ENCODE measurements at regions not wholly inside any gene's neighbourhood (a gene's known extent, or its start where the extent isn't known, plus 50 kb on each side); places are given as distances from the start of the nearest gene placed in this dataset.

GRCh38 chr13:90535421-90535820 is 812.1 kb upstream of the MIR17HG start (continued):
- no peak for TF ChIP-seq REST (IDR thresholded peaks at IDR 0.05)
- TF ChIP-seq JUND (IDR thresholded peaks at IDR 0.05), result no peak
- TF ChIP-seq RXRA (IDR thresholded peaks at IDR 0.05), result no peak
- no peak for TF ChIP-seq HNF4G (IDR thresholded peaks at IDR 0.05)
- no peak for TF ChIP-seq NR2F2 (IDR thresholded peaks at IDR 0.05)
- TF ChIP-seq SP1 (IDR thresholded peaks at IDR 0.05), result no peak
- TF ChIP-seq HNF4A (conservative IDR thresholded peaks at IDR 0.05), result no peak

- H3K4me1 ChIP-seq (ENCODE audit: control insufficient read depth in 4 of 4, insufficient read depth in 4 of 4, low read length in 3 of 4), result no peaks in the 10 kb centered on the region
- WGBS, result 87% methylated on average over 2 of the region's 2 CpGs
- H3K9me3 ChIP-seq (ENCODE audit: control insufficient read depth in 4 of 4, low read length in 3 of 4), result peaks cover 0 to 3% (median 0%) of the 10 kb centered on the region in 4 donors
- H3K27ac ChIP-seq (ENCODE audit: low read depth in 1 of 2, low read length in 2 of 2), result no peak overlapping the region
- H3K27me3 ChIP-seq (ENCODE audit: control insufficient read depth in 4 of 4, insufficient read depth in 4 of 4, low read length in 3 of 4), result no peaks in the 10 kb centered on the region
- DNase-seq (ENCODE audit: low spot score), result no peak
- no peak for TF ChIP-seq CTCF (IDR thresholded peaks at IDR 0.05; ENCODE audit: low read depth, low read length, missing input control)
- no peak for TF ChIP-seq RAD21 (IDR thresholded peaks at IDR 0.05)
- TF ChIP-seq NR2F2 (IDR thresholded peaks at IDR 0.05), result no peak
- TF ChIP-seq YY1 (IDR thresholded peaks at IDR 0.05), result no peak
- no peak for TF ChIP-seq SP1 (IDR thresholded peaks at IDR 0.05)
- TF ChIP-seq HNF4A (conservative IDR thresholded peaks at IDR 0.05), result no peak
- TF ChIP-seq ZBTB33 (IDR thresholded peaks at IDR 0.05), result no peak
- no peak for TF ChIP-seq MAX (IDR thresholded peaks at IDR 0.05)
- TF ChIP-seq TAF1 (conservative IDR thresholded peaks at IDR 0.05), result no peak
- no peak for TF ChIP-seq GABPA (IDR thresholded peaks at IDR 0.05 in 1 of 2, conservative IDR thresholded peaks at IDR 0.05 in 1 of 2)
- H3K9ac ChIP-seq (ENCODE audit: low read depth in 1 of 2, low read length in 2 of 2), result no peak overlapping the region
- no peak overlapping the region for H3K4me3 ChIP-seq (ENCODE audit: low read depth in 1 of 3, low read length in 3 of 3)
- no peaks in the 10 kb centered on the region for H3K36me3 ChIP-seq (ENCODE audit: control insufficient read depth in 4 of 4, insufficient read depth in 3 of 4, low read depth in 1 of 4, low read length in 3 of 4)
Observed at GRCh38 chr13:90538063-90538462, 809.4 kb upstream of the MIR17HG start.

- no peak overlapping the region for H3K4me3 ChIP-seq (ENCODE audit: low read depth in 1 of 3, low read length in 3 of 3)
- no peaks in the 10 kb centered on the region for H3K27me3 ChIP-seq (ENCODE audit: control insufficient read depth in 4 of 4, insufficient read depth in 4 of 4, low read length in 3 of 4)
- no peak overlapping the region for H3K9ac ChIP-seq (ENCODE audit: low read depth in 1 of 2, low read length in 2 of 2)
- H3K4me1 ChIP-seq (ENCODE audit: control insufficient read depth in 4 of 4, insufficient read depth in 4 of 4, low read length in 3 of 4), result no peaks in the 10 kb centered on the region
- no peak for DNase-seq (ENCODE audit: low spot score)
- H3K36me3 ChIP-seq (ENCODE audit: control insufficient read depth in 4 of 4, insufficient read depth in 3 of 4, low read depth in 1 of 4, low read length in 3 of 4), result no peaks in the 10 kb centered on the region
- H3K27ac ChIP-seq (ENCODE audit: low read depth in 1 of 2, low read length in 2 of 2), result no peak overlapping the region
- no peak for TF ChIP-seq FOXA2 (IDR thresholded peaks at IDR 0.05)
- peaks cover 0 to 3% (median 0%) of the 10 kb centered on the region in 4 donors for H3K9me3 ChIP-seq (ENCODE audit: control insufficient read depth in 4 of 4, low read length in 3 of 4)
Observed at GRCh38 chr13:90541346-90541745, 806.1 kb upstream of the MIR17HG start.

All from liver (tissue), 8 donors.